Breast epithelium (tissue), 4 donors: ENCODE measurements at regions not wholly inside any gene's neighbourhood (a gene's known extent, or its start where the extent isn't known, plus 50 kb on each side); places are given as distances from the start of the nearest gene placed in this dataset.

Experiments
- DNase-seq, 2 donors: peaks; one replicate each; pipeline ENCODE4 v3.0.0-alpha.2; 2019; ENCODE audit warnings: low spot score in 2 of 2
- H3K27ac ChIP-seq, 2 donors: fragments of 200-600 bp; sonication (generic) in 1 of 2; one replicate each; pipeline ENCODE4 v1.5.1; 2016 to 2019; ENCODE audit warnings: mild to moderate bottlenecking in 1 of 2
- H3K27me3 ChIP-seq, 2 donors: fragments of 200-600 bp; sonication (generic) in 1 of 2; one replicate each; pipeline versions ENCODE4 v1.5.1 to v1.6.0; 2017 to 2019; ENCODE audit warnings: control low read depth in 1 of 2, mild to moderate bottlenecking in 1 of 2
- H3K36me3 ChIP-seq: fragments of 200-600 bp; one replicate; pipeline ENCODE4 v1.5.1; 2019
- H3K4me1 ChIP-seq, 2 donors: fragments of 200-600 bp; sonication (generic); one replicate each; pipeline ENCODE4 v1.5.1; 2016 to 2019; ENCODE audit warnings: control low read depth in 1 of 2
- H3K4me3 ChIP-seq, 3 donors: fragments of 200-600 bp; sonication (generic); 1 replicate in 2 of 3; 2 replicates in 1 of 3; pipeline ENCODE4 v1.5.1; 2016 to 2019; ENCODE audit warnings: mild to moderate bottlenecking in 3 of 3, moderate library complexity in 2 of 3
- H3K9me3 ChIP-seq, 2 donors: fragments of 200-600 bp; sonication (generic) in 1 of 2; one replicate each; pipeline ENCODE4 v1.5.1; 2016 to 2019; ENCODE audit warnings: control low read depth in 1 of 2
- CTCF ChIP-seq, 3 donors: fragments of 450-650 bp; IDR thresholded peaks; one replicate each; pipeline ENCODE4 v1.5.1; 2016 to 2017; ENCODE audit warnings: antibody characterized with exemption in 3 of 3, mild to moderate bottlenecking in 3 of 3, moderate library complexity in 3 of 3
- POLR2A ChIP-seq: fragments of 450-650 bp; IDR thresholded peaks from one replicate; pipeline ENCODE4 v1.6.1; 2016; ENCODE audit warnings: antibody characterized with exemption, mild to moderate bottlenecking, moderate library complexity
- POLR2AphosphoS5 ChIP-seq, 3 donors: sonication (generic); formaldehyde crosslinking; IDR thresholded peaks; one replicate each; pipeline ENCODE4 v1.6.1; 2017; ENCODE audit warnings: antibody characterized with exemption in 3 of 3
- intact Hi-C: fragments of 100-400 bp; cut with DNase I; formaldehyde crosslinking; loops from one replicate; pipeline ENCODE4 v1.15.1; 2023; ENCODE audit warnings: low total_unique reads

GRCh38 chr2:187922846-187923245 lies 368.6 kb upstream of the TFPI start:
- Histone ChIP-seq H3K36me3 (no peaks in the 10 kb centered on the region), H3K4me3 (no peak overlapping the region), H3K4me1 (no peaks in the 10 kb centered on the region), H3K9me3 (no peaks in the 10 kb centered on the region), H3K27me3 (no peaks in the 10 kb centered on the region), H3K27ac (no peak overlapping the region)
- no peak for DNase-seq
- intact Hi-C loops, result no loop called here
- TF ChIP-seq POLR2AphosphoS5 (IDR thresholded peaks at IDR 0.05) (no peak), CTCF (IDR thresholded peaks at IDR 0.05) (no peak), POLR2A (no peak)

GRCh38 chr2:187924293-187924692 lies 367.4 kb upstream of the GULP1 start:
- Histone ChIP-seq H3K36me3 (no peaks in the 10 kb centered on the region), H3K27ac (no peak overlapping the region), H3K4me3 (no peak overlapping the region), H3K4me1 (no peaks in the 10 kb centered on the region), H3K27me3 (no peaks in the 10 kb centered on the region), H3K9me3 (no peaks in the 10 kb centered on the region)
- intact Hi-C loops, result no loop called here
- no peak for TF ChIP-seq CTCF (IDR thresholded peaks at IDR 0.05)
- TF ChIP-seq POLR2AphosphoS5 (IDR thresholded peaks at IDR 0.05), result no peak
- TF ChIP-seq POLR2A, result no peak
- no peak for DNase-seq

GRCh38 chr2:187934236-187934635 lies 357.4 kb upstream of the GULP1 start:
- intact Hi-C loops, result no loop called here
- H3K27ac ChIP-seq, result no peak overlapping the region
- no peak for DNase-seq
- no peaks in the 10 kb centered on the region for H3K36me3 ChIP-seq
- no peaks in the 10 kb centered on the region for H3K4me1 ChIP-seq
- H3K9me3 ChIP-seq, result no peaks in the 10 kb centered on the region
- TF ChIP-seq POLR2A (no peak), CTCF (IDR thresholded peaks at IDR 0.05) (no peak), POLR2AphosphoS5 (IDR thresholded peaks at IDR 0.05) (no peak)
- no peaks in the 10 kb centered on the region for H3K27me3 ChIP-seq
- H3K4me3 ChIP-seq, result no peak overlapping the region

- H3K4me1 ChIP-seq, result no peaks in the 10 kb centered on the region
- intact Hi-C loops, result no loop called here
- TF ChIP-seq POLR2AphosphoS5 (IDR thresholded peaks at IDR 0.05) (no peak), POLR2A (no peak), CTCF (IDR thresholded peaks at IDR 0.05) (no peak)
- H3K27me3 ChIP-seq, result no peaks in the 10 kb centered on the region
- no peaks in the 10 kb centered on the region for H3K36me3 ChIP-seq
- no peak for DNase-seq
- H3K27ac ChIP-seq, result no peak overlapping the region
- no peak overlapping the region for H3K4me3 ChIP-seq
- no peaks in the 10 kb centered on the region for H3K9me3 ChIP-seq
Measured at GRCh38 chr2:187934692-187935091, 357.0 kb upstream of the GULP1 start.

- intact Hi-C loops, result no loop called here
- H3K4me1 ChIP-seq, result no peaks in the 10 kb centered on the region
- TF ChIP-seq CTCF (IDR thresholded peaks at IDR 0.05) (no peak), POLR2A (no peak), POLR2AphosphoS5 (IDR thresholded peaks at IDR 0.05) (no peak)
- no peak overlapping the region for H3K4me3 ChIP-seq
- no peaks in the 10 kb centered on the region for H3K36me3 ChIP-seq
- H3K27me3 ChIP-seq, result no peaks in the 10 kb centered on the region
- H3K9me3 ChIP-seq, result no peaks in the 10 kb centered on the region
- DNase-seq, result no peak
- H3K27ac ChIP-seq, result no peak overlapping the region
Measured at GRCh38 chr2:187935126-187935525, 356.5 kb upstream of the GULP1 start.
